ENCODE measurements at regions not wholly inside any gene's neighbourhood (a gene's known extent, or its start where the extent isn't known, plus 50 kb on each side); places are given as distances from the start of the nearest gene placed in this dataset.

GRCh38 chr18:56252456-56252855 is 385.9 kb downstream of the TXNL1 start:
- no peak overlapping the region for H3K9ac ChIP-seq (ENCODE audit: low read depth, low read length)
- no peaks in the 10 kb centered on the region; the same call in 1 of the 2 replicates for H3K4me1 ChIP-seq (ENCODE audit: control insufficient read depth, insufficient read depth, low read length)
- H3K9me3 ChIP-seq (ENCODE audit: control insufficient read depth, insufficient read depth, low read length) = no peaks in the 10 kb centered on the region
- no peak overlapping the region for H3K4me3 ChIP-seq (ENCODE audit: low read depth, low read length)
- no peak overlapping the region for H3K27ac ChIP-seq (ENCODE audit: low read depth, low read length)
- no peaks in the 10 kb centered on the region for H3K36me3 ChIP-seq (ENCODE audit: control insufficient read depth, insufficient read depth, low read length)
- no peaks in the 10 kb centered on the region for H3K27me3 ChIP-seq (ENCODE audit: control insufficient read depth, insufficient read depth, low read length)

- Histone ChIP-seq H3K9me3 (ENCODE audit: control insufficient read depth, insufficient read depth, low read length) (no peaks in the 10 kb centered on the region), H3K27me3 (ENCODE audit: control insufficient read depth, insufficient read depth, low read length) (no peaks in the 10 kb centered on the region), H3K4me3 (ENCODE audit: low read depth, low read length) (no peak overlapping the region), H3K4me1 (ENCODE audit: control insufficient read depth, insufficient read depth, low read length) (no peaks in the 10 kb centered on the region), H3K9ac (ENCODE audit: low read depth, low read length) (no peak overlapping the region), H3K36me3 (ENCODE audit: control insufficient read depth, insufficient read depth, low read length) (no peaks in the 10 kb centered on the region), H3K27ac (ENCODE audit: low read depth, low read length) (no peak overlapping the region)
Measured at GRCh38 chr18:56248610-56249235, 389.7 kb downstream of the TXNL1 start.

GRCh38 chr18:56246916-56247315 is 391.5 kb downstream of the TXNL1 start:
- Histone ChIP-seq H3K27me3 (ENCODE audit: control insufficient read depth, insufficient read depth, low read length) (no peaks in the 10 kb centered on the region), H3K27ac (ENCODE audit: low read depth, low read length) (no peak overlapping the region), H3K9ac (ENCODE audit: low read depth, low read length) (no peak overlapping the region), H3K9me3 (ENCODE audit: control insufficient read depth, insufficient read depth, low read length) (no peaks in the 10 kb centered on the region), H3K36me3 (ENCODE audit: control insufficient read depth, insufficient read depth, low read length) (no peaks in the 10 kb centered on the region), H3K4me3 (ENCODE audit: low read depth, low read length) (no peak overlapping the region), H3K4me1 (ENCODE audit: control insufficient read depth, insufficient read depth, low read length) (no peaks in the 10 kb centered on the region)

GRCh38 chr18:56245866-56246580 is 392.4 kb downstream of the TXNL1 start:
- Histone ChIP-seq H3K27me3 (ENCODE audit: control insufficient read depth, insufficient read depth, low read length) (no peaks in the 10 kb centered on the region), H3K4me3 (ENCODE audit: low read depth, low read length) (no peak overlapping the region), H3K9ac (ENCODE audit: low read depth, low read length) (no peak overlapping the region), H3K27ac (ENCODE audit: low read depth, low read length) (no peak overlapping the region), H3K4me1 (ENCODE audit: control insufficient read depth, insufficient read depth, low read length) (no peaks in the 10 kb centered on the region), H3K9me3 (ENCODE audit: control insufficient read depth, insufficient read depth, low read length) (no peaks in the 10 kb centered on the region), H3K36me3 (ENCODE audit: control insufficient read depth, insufficient read depth, low read length) (no peaks in the 10 kb centered on the region)

- H3K4me1 ChIP-seq (ENCODE audit: control insufficient read depth, insufficient read depth, low read length) = no peaks in the 10 kb centered on the region
- no peak overlapping the region for H3K4me3 ChIP-seq (ENCODE audit: low read depth, low read length)
- no peaks in the 10 kb centered on the region for H3K27me3 ChIP-seq (ENCODE audit: control insufficient read depth, insufficient read depth, low read length)
- no peaks in the 10 kb centered on the region for H3K9me3 ChIP-seq (ENCODE audit: control insufficient read depth, insufficient read depth, low read length)
- H3K36me3 ChIP-seq (ENCODE audit: control insufficient read depth, insufficient read depth, low read length) = no peaks in the 10 kb centered on the region
- H3K9ac ChIP-seq (ENCODE audit: low read depth, low read length) = no peak overlapping the region
- no peak overlapping the region for H3K27ac ChIP-seq (ENCODE audit: low read depth, low read length)
Measured at GRCh38 chr18:56240405-56240804, 398.0 kb downstream of the TXNL1 start.

- Histone ChIP-seq H3K9ac (ENCODE audit: low read depth, low read length) (no peak overlapping the region), H3K27ac (ENCODE audit: low read depth, low read length) (no peak overlapping the region), H3K4me3 (ENCODE audit: low read depth, low read length) (no peak overlapping the region), H3K36me3 (ENCODE audit: control insufficient read depth, insufficient read depth, low read length) (no peaks in the 10 kb centered on the region), H3K27me3 (ENCODE audit: control insufficient read depth, insufficient read depth, low read length) (no peaks in the 10 kb centered on the region), H3K9me3 (ENCODE audit: control insufficient read depth, insufficient read depth, low read length) (no peaks in the 10 kb centered on the region), H3K4me1 (ENCODE audit: control insufficient read depth, insufficient read depth, low read length) (no peaks in the 10 kb centered on the region)
Measured at GRCh38 chr18:56238576-56238975, 399.8 kb downstream of the TXNL1 start.

GRCh38 chr18:56235481-56236013 is 402.8 kb downstream of the TXNL1 start:
- Histone ChIP-seq H3K36me3 (ENCODE audit: control insufficient read depth, insufficient read depth, low read length) (no peaks in the 10 kb centered on the region), H3K27ac (ENCODE audit: low read depth, low read length) (no peak overlapping the region), H3K9ac (ENCODE audit: low read depth, low read length) (no peak overlapping the region), H3K27me3 (ENCODE audit: control insufficient read depth, insufficient read depth, low read length) (no peaks in the 10 kb centered on the region), H3K4me3 (ENCODE audit: low read depth, low read length) (no peak overlapping the region), H3K9me3 (ENCODE audit: control insufficient read depth, insufficient read depth, low read length) (no peaks in the 10 kb centered on the region), H3K4me1 (ENCODE audit: control insufficient read depth, insufficient read depth, low read length) (no peaks in the 10 kb centered on the region)

GRCh38 chr18:56235071-56235470 is 403.3 kb downstream of the TXNL1 start:
- Histone ChIP-seq H3K27ac (ENCODE audit: low read depth, low read length) (no peak overlapping the region), H3K9ac (ENCODE audit: low read depth, low read length) (no peak overlapping the region), H3K36me3 (ENCODE audit: control insufficient read depth, insufficient read depth, low read length) (no peaks in the 10 kb centered on the region), H3K4me3 (ENCODE audit: low read depth, low read length) (no peak overlapping the region), H3K9me3 (ENCODE audit: control insufficient read depth, insufficient read depth, low read length) (no peaks in the 10 kb centered on the region), H3K4me1 (ENCODE audit: control insufficient read depth, insufficient read depth, low read length) (no peaks in the 10 kb centered on the region), H3K27me3 (ENCODE audit: control insufficient read depth, insufficient read depth, low read length) (no peaks in the 10 kb centered on the region)

- no peaks in the 10 kb centered on the region for H3K27me3 ChIP-seq (ENCODE audit: control insufficient read depth, insufficient read depth, low read length)
- H3K4me3 ChIP-seq (ENCODE audit: low read depth, low read length) = no peak overlapping the region
- no peak overlapping the region for H3K9ac ChIP-seq (ENCODE audit: low read depth, low read length)
- H3K27ac ChIP-seq (ENCODE audit: low read depth, low read length) = no peak overlapping the region
- no peaks in the 10 kb centered on the region for H3K9me3 ChIP-seq (ENCODE audit: control insufficient read depth, insufficient read depth, low read length)
- no peaks in the 10 kb centered on the region for H3K4me1 ChIP-seq (ENCODE audit: control insufficient read depth, insufficient read depth, low read length)
- H3K36me3 ChIP-seq (ENCODE audit: control insufficient read depth, insufficient read depth, low read length) = no peaks in the 10 kb centered on the region
Measured at GRCh38 chr18:56233595-56233994, 404.8 kb downstream of the TXNL1 start.

- Histone ChIP-seq H3K9ac (ENCODE audit: low read depth, low read length) (no peak overlapping the region), H3K27me3 (ENCODE audit: control insufficient read depth, insufficient read depth, low read length) (no peaks in the 10 kb centered on the region), H3K4me1 (ENCODE audit: control insufficient read depth, insufficient read depth, low read length) (no peaks in the 10 kb centered on the region), H3K36me3 (ENCODE audit: control insufficient read depth, insufficient read depth, low read length) (no peaks in the 10 kb centered on the region), H3K27ac (ENCODE audit: low read depth, low read length) (no peak overlapping the region), H3K9me3 (ENCODE audit: control insufficient read depth, insufficient read depth, low read length) (no peaks in the 10 kb centered on the region), H3K4me3 (ENCODE audit: low read depth, low read length) (no peak overlapping the region)
Measured at GRCh38 chr18:56226025-56226424, 412.4 kb downstream of the TXNL1 start.

Data from HUES48 (cell line).